ENCODE measurements at regions not wholly inside any gene's neighbourhood (a gene's known extent, or its start where the extent isn't known, plus 50 kb on each side); places are given as distances from the start of the nearest gene placed in this dataset.

DNA sequence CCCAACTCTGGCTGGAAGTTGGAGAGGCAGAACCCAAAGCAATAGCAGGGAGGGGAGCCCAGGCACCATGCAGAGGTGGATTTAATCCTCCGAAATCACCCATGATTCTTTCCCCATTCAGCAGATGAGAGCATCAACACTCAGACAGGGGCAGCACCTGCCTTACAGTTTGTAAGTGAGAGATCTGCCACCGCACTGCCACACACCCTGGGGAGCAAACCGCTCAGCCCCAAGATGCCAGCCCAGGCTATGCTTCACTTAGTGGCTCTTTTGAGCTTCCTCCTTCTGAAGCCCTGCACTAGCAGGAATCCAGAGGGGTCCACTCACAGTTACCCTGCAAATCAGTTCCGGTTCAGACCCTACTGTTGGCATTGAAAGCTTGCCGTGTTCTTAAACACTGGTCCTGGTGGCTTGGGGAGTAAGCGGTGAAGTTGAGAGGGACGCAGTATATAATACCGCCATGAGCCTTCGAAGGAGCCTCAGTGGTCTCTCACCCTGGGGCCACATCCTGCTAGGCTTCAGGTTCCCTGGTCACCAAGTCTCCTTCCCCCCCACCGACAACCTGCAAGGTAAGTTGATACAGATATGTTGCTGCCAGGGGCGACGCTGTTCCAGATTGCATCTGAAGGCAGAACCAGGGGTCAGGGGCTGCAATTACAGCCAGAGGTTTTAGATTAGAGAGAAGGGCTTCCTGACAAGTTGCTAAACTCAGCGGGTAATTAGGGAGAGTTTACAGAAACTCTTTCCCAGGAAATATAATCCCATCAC lies 72.0 kb upstream of the CCND2 start:
- FAIRE-seq = no peak
- H3K4me3 ChIP-seq (replicated peaks in 1 of 3; ENCODE audit: insufficient read depth in 1 of 3, low read depth in 2 of 3, low read length in 3 of 3) = no peak overlapping the region
- no peaks in the 10 kb centered on the region for H3K36me3 ChIP-seq (replicated peaks in 1 of 2; ENCODE audit: control insufficient read depth in 1 of 2, insufficient read depth in 2 of 2, low read length in 2 of 2)
- intact Hi-C loops (cut with micrococcal nuclease; ENCODE audit: unreplicated experiment) = no loop called here
- 55% methylated on average over 12 of the region's 13 CpGs for WGBS (ENCODE audit: low lambda C conversion rate)
- H3K27me3 ChIP-seq (ENCODE audit: control insufficient read depth in 1 of 2, insufficient read depth in 2 of 2, low read length in 2 of 2) = peaks cover 0 to 39% of the 10 kb centered on the region in 2 experiments; a peak in 2 of 5 replicates
- no peak overlapping the region for H3K9ac ChIP-seq (ENCODE audit: insufficient read depth, low read depth, low read length)
- DNase-seq (ENCODE audit: low spot score) = no peak
- ChIA-PET CTCF (ENCODE audit: low intra/inter-chr PET ratio, low total read pairs) (no interaction called here), POLR2A (no interaction called here)
- no peak overlapping the region for H3K27ac ChIP-seq (ENCODE audit: extremely low read length, insufficient read depth, low read length)
- no peaks in the 10 kb centered on the region for H4K20me1 ChIP-seq (ENCODE audit: insufficient read depth, low read length)
- in situ Hi-C loops (cut with HindIII; ENCODE audit: extremely low pct_ligation_motif_present, low pct_unique_long_range_greater_than_20kb) = no loop called here
- no peak for ATAC-seq
- no peak overlapping the region for H2AFZ ChIP-seq (ENCODE audit: low read length)
- no peaks in the 10 kb centered on the region for H3K4me1 ChIP-seq (ENCODE audit: insufficient read depth, low read length)
- H3K79me2 ChIP-seq (ENCODE audit: insufficient read depth, low read length) = no peaks in the 10 kb centered on the region
- TF ChIP-seq ZUFSP (CRISPR knock-in tag; IDR thresholded peaks at IDR 0.05; ENCODE audit: borderline replicate concordance) (no peak), MED13 (CRISPR knock-in tag; IDR thresholded peaks at IDR 0.05) (no peak)
- no peak overlapping the region for H3K4me2 ChIP-seq (ENCODE audit: low read depth, low read length)
- H3K9me3 ChIP-seq (ENCODE audit: low read length) = no peaks in the 10 kb centered on the region
- no TSS peak for BruUV-seq (replicated peaks)

DNA sequence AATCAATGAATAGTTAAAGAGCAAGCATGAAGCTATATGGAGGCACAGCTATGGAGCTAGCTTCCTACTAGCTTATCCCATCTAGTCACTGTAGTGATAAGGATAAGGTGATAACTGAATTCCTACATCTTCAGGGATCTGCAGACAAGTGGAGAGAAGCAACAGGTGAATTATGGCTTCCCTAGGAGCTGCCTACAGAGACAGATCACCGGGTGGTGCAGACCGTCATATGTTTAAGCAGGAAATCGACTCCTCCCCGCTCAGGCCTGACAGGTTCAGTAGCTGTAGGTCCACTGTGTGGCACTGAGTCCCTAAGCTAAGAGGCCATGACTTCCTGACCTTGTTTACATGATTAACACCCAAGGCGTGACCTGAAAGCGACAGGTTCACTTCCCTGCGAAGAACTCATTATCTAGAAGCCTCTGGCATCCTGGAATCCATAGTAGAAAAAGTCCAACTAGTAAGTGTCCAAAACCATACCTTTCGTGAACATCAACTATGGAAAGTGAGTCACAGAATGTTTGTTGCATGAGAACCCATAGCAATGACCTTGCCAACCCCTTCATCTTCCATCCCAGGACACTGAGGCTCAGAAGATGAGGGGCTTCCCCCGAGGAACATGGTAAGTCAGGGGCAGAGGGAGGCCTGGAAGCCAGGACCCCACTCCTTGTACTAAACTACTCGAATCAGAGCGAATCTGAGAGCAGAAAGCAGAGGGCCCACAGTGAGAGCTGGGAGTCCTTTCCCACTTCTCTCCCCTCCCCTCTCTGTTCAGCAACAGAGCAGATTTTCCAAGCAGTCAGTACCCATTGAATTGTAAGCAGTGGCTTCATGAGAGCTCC lies 75.4 kb upstream of the CCND2 start:
- H4K20me1 ChIP-seq (ENCODE audit: insufficient read depth, low read length) = no peaks in the 10 kb centered on the region
- H3K4me1 ChIP-seq (ENCODE audit: insufficient read depth, low read length) = no peaks in the 10 kb centered on the region
- no peaks in the 10 kb centered on the region for H3K9me3 ChIP-seq (ENCODE audit: low read length)
- WGBS (ENCODE audit: low lambda C conversion rate) = 26% methylated on average over 5 of the region's 11 CpGs
- intact Hi-C loops (cut with micrococcal nuclease; ENCODE audit: unreplicated experiment) = no loop called here
- H3K4me3 ChIP-seq (replicated peaks in 1 of 3; ENCODE audit: insufficient read depth in 1 of 3, low read depth in 2 of 3, low read length in 3 of 3) = no peak overlapping the region
- ChIA-PET POLR2A (no interaction called here), CTCF (ENCODE audit: low intra/inter-chr PET ratio, low total read pairs) (no interaction called here)
- H3K27me3 ChIP-seq (ENCODE audit: control insufficient read depth in 1 of 2, insufficient read depth in 2 of 2, low read length in 2 of 2) = peaks cover 0 to 40% of the 10 kb centered on the region in 2 experiments; a peak in 4 of 5 replicates
- H3K36me3 ChIP-seq (replicated peaks in 1 of 2; ENCODE audit: control insufficient read depth in 1 of 2, insufficient read depth in 2 of 2, low read length in 2 of 2) = no peaks in the 10 kb centered on the region
- H3K79me2 ChIP-seq (ENCODE audit: insufficient read depth, low read length) = no peaks in the 10 kb centered on the region
- no peak overlapping the region for H3K27ac ChIP-seq (ENCODE audit: extremely low read length, insufficient read depth, low read length)
- no peak overlapping the region for H3K9ac ChIP-seq (ENCODE audit: insufficient read depth, low read depth, low read length)
- ATAC-seq (no peak), DNase-seq (ENCODE audit: low spot score) (no peak), FAIRE-seq (no peak)
- H2AFZ ChIP-seq (ENCODE audit: low read length) = no peak overlapping the region
- in situ Hi-C loops (cut with HindIII; ENCODE audit: extremely low pct_ligation_motif_present, low pct_unique_long_range_greater_than_20kb) = no loop called here
- TF ChIP-seq DPF2 (CRISPR knock-in tag; IDR thresholded peaks at IDR 0.05; ENCODE audit: borderline replicate concordance, low read depth) (no peak), THAP11 (CRISPR knock-in tag; IDR thresholded peaks at IDR 0.05) (no peak), ZNF660 (CRISPR knock-in tag; IDR thresholded peaks at IDR 0.05; ENCODE audit: borderline replicate concordance, low read depth) (no peak), RXRA (CRISPR knock-in tag; IDR thresholded peaks at IDR 0.05) (no peak), ASH2L (IDR thresholded peaks at IDR 0.05; ENCODE audit: insufficient read length, low read depth, low read length) (no peak), TARDBP (CRISPR knock-in tag; IDR thresholded peaks at IDR 0.05) (no peak)
- BruUV-seq (replicated peaks) = no TSS peak
- no peak overlapping the region for H3K4me2 ChIP-seq (ENCODE audit: low read depth, low read length)
